ENCODE measurements at regions not wholly inside any gene's neighbourhood (a gene's known extent, or its start where the extent isn't known, plus 50 kb on each side); places are given as distances from the start of the nearest gene placed in this dataset.

DNA sequence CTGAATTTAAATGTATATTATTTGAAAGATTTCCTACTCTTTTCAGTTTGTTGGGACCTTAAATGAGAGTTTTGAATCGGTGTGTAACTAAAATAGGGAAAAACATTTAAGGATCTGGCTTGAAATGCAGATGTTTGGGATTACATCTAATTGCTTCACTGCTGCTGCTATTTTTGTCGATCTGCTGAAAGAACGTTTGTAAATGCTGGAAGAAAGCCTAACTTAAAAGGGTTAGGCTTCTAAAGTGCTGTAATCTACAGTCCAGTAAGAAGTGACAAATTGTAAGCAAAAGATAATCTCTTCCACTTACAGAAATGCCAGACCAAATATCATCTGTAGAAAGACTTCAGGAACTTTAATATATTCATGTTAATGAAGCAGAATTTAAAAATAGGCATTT, 691.6 kb downstream of the ZNF385D start:
- TF ChIP-seq YY1 (IDR thresholded peaks at IDR 0.05; ENCODE audit: extremely low read depth, insufficient replicate concordance, low read depth, low read length) (no peak), SP1 (IDR thresholded peaks at IDR 0.05; ENCODE audit: low read depth) (no peak)
- TF ChIP-seq, protein P1, sequence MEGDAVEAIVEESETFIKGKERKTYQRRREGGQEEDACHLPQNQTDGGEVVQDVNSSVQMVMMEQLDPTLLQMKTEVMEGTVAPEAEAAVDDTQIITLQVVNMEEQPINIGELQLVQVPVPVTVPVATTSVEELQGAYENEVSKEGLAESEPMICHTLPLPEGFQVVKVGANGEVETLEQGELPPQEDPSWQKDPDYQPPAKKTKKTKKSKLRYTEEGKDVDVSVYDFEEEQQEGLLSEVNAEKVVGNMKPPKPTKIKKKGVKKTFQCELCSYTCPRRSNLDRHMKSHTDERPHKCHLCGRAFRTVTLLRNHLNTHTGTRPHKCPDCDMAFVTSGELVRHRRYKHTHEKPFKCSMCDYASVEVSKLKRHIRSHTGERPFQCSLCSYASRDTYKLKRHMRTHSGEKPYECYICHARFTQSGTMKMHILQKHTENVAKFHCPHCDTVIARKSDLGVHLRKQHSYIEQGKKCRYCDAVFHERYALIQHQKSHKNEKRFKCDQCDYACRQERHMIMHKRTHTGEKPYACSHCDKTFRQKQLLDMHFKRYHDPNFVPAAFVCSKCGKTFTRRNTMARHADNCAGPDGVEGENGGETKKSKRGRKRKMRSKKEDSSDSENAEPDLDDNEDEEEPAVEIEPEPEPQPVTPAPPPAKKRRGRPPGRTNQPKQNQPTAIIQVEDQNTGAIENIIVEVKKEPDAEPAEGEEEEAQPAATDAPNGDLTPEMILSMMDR (IDR thresholded peaks at IDR 0.05 in 2 of 3, conservative IDR thresholded peaks at IDR 0.05 in 1 of 3; ENCODE audit: borderline replicate concordance in 1 of 3, insufficient read depth in 1 of 3, low read depth in 2 of 3, low read length in 2 of 3): no peak
- TF ChIP-seq, protein P2, sequence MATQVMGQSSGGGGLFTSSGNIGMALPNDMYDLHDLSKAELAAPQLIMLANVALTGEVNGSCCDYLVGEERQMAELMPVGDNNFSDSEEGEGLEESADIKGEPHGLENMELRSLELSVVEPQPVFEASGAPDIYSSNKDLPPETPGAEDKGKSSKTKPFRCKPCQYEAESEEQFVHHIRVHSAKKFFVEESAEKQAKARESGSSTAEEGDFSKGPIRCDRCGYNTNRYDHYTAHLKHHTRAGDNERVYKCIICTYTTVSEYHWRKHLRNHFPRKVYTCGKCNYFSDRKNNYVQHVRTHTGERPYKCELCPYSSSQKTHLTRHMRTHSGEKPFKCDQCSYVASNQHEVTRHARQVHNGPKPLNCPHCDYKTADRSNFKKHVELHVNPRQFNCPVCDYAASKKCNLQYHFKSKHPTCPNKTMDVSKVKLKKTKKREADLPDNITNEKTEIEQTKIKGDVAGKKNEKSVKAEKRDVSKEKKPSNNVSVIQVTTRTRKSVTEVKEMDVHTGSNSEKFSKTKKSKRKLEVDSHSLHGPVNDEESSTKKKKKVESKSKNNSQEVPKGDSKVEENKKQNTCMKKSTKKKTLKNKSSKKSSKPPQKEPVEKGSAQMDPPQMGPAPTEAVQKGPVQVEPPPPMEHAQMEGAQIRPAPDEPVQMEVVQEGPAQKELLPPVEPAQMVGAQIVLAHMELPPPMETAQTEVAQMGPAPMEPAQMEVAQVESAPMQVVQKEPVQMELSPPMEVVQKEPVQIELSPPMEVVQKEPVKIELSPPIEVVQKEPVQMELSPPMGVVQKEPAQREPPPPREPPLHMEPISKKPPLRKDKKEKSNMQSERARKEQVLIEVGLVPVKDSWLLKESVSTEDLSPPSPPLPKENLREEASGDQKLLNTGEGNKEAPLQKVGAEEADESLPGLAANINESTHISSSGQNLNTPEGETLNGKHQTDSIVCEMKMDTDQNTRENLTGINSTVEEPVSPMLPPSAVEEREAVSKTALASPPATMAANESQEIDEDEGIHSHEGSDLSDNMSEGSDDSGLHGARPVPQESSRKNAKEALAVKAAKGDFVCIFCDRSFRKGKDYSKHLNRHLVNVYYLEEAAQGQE (IDR thresholded peaks at IDR 0.05; ENCODE audit: low read depth): no peak

Data from HCT116 (cell line).